Aorta (tissue), 5 donors: ENCODE measurements at regions not wholly inside any gene's neighbourhood (a gene's known extent, or its start where the extent isn't known, plus 50 kb on each side); places are given as distances from the start of the nearest gene placed in this dataset.

Experiments
- ATAC-seq: fragments of 200-7000 bp; cut with Tn5 transposase; one replicate; pipeline ENCODE4 v1.9.1; 2022; ENCODE audit warnings: moderate library complexity; ENCODE audit not compliant: low FRiP score
- DNase-seq, 2 donors: peaks; one replicate each; pipeline ENCODE4 v3.0.0-alpha.2; 2020
- H3K27ac ChIP-seq, 2 donors: one replicate each; pipeline ENCODE4 v1.5.1; 2013; ENCODE audit warnings: low read length in 2 of 2, mild to moderate bottlenecking in 2 of 2, moderate library complexity in 2 of 2, control low read depth in 1 of 2, inconsistent platforms in 1 of 2, low read depth in 1 of 2
- H3K27me3 ChIP-seq, 2 donors: one replicate each; pipeline ENCODE4 v1.6.1; 2013; ENCODE audit warnings: control low read depth in 1 of 2, low read length in 1 of 2, mild to moderate bottlenecking in 1 of 2, moderate library complexity in 1 of 2; ENCODE audit not compliant: insufficient read depth in 2 of 2, control insufficient read depth in 1 of 2
- H3K36me3 ChIP-seq, 2 donors: one replicate each; pipeline ENCODE4 v1.6.1; 2013; ENCODE audit warnings: control low read depth in 1 of 2, low read length in 1 of 2, mild to moderate bottlenecking in 1 of 2; ENCODE audit not compliant: insufficient read depth in 2 of 2, control insufficient read depth in 1 of 2
- H3K4me1 ChIP-seq, 2 donors: one replicate each; pipeline ENCODE4 v1.6.1; 2013; ENCODE audit warnings: low read length in 2 of 2, control low read depth in 1 of 2, mild to moderate bottlenecking in 1 of 2, moderate library complexity in 1 of 2; ENCODE audit not compliant: insufficient read depth in 2 of 2, control insufficient read depth in 1 of 2
- H3K4me3 ChIP-seq, 2 donors: one replicate each; pipeline ENCODE4 v1.5.1; 2013; ENCODE audit warnings: low read length in 2 of 2, control low read depth in 1 of 2, mild to moderate bottlenecking in 1 of 2
- H3K9me3 ChIP-seq: one replicate; pipeline ENCODE4 v1.6.1; 2013; ENCODE audit warnings: mild to moderate bottlenecking, low read length; ENCODE audit not compliant: control insufficient read depth
- WGBS, 2 donors: extraction: QIAGEN DNeasy Blood & Tissue Kit; methylation state at CpG; one replicate each; pipeline ENCODE4 v1.1.7; 2013; 5-methylcytosine and 5-hydroxymethylcytosine counted together
- intact Hi-C, 2 donors: fragments of 100-400 bp; cut with DNase I; formaldehyde crosslinking; loops; one replicate each; pipeline versions ENCODE4 v1.14.2 to v1.15.0; 2022
- donor health status: healthy with polysubstance abuse.
- donor health status: Bipolar disorder and iron deficiency.
- donor health status: DM: no; HTN: no; CAD: no.
- donor health status: DM: no; HTN: no; CAD: no.
- donor health status: DM: yes; HTN: yes; CAD: no.

GRCh38 chr1:98002288-98002687, 81.5 kb upstream of the DPYD start:
- ATAC-seq (no peak), DNase-seq (no peak)
- Histone ChIP-seq H3K4me3 (no peak overlapping the region), H3K27ac (no peak overlapping the region), H3K27me3 (no peaks in the 10 kb centered on the region), H3K9me3 (no peaks in the 10 kb centered on the region), H3K4me1 (no peaks in the 10 kb centered on the region), H3K36me3 (no peaks in the 10 kb centered on the region)
- intact Hi-C loops: no loop called here
- 47 to 54% methylated on average over 2 of the region's 2 CpGs for WGBS, 2 donors

DNA sequence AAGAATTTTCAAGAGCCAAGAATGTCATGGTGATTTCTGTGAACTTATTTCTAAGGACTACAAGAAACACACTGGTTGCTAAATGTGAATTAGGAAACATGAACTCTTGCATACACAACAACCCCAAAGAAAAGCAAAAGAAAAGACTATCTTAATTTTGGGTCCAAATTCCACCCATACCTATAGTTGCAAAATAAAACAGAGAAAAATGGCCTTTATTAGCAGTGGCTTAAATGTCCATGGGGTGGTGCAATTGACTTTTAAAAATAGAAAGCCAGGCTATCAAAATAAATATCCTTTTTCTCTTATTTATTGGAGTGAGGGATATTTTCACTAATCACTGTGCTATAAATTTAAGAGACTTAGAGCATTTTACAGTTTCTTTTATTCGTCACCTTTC, 80.9 kb upstream of the DPYD start:
- H3K4me3 ChIP-seq: no peak overlapping the region
- no peak for ATAC-seq
- H3K9me3 ChIP-seq: no peaks in the 10 kb centered on the region
- H3K4me1 ChIP-seq: no peaks in the 10 kb centered on the region
- no peak overlapping the region for H3K27ac ChIP-seq
- H3K36me3 ChIP-seq: no peaks in the 10 kb centered on the region
- no peaks in the 10 kb centered on the region for H3K27me3 ChIP-seq
- 72 to 81% methylated on average over 1 of the region's 1 CpG for WGBS, 2 donors
- no peak for DNase-seq
- intact Hi-C loops: no loop called here

DNA sequence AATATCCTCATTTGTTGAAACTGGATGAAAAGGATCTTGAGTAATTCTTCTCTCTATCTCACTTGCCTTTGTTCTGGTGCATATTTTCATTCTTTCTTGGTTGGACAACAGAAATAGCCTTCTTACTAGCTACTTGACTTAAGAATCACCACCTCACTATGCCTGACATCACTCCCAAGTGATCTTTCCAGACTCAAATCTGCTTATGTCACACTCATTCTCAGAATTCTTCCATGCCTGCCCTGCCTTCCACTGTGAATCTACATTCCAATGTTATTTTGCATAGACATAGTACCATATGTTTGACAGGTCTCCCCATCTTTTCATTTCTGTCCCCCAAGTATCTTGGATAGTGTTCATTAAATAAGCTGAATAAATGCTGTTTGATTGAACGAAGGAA, 78.5 kb upstream of the DPYD start:
- DNase-seq (no peak), ATAC-seq (no peak)
- WGBS, 2 donors: 68 to 79% methylated on average over 1 of the region's 1 CpG
- intact Hi-C loops: no loop called here
- Histone ChIP-seq H3K36me3 (no peaks in the 10 kb centered on the region), H3K9me3 (no peaks in the 10 kb centered on the region), H3K4me1 (no peaks in the 10 kb centered on the region), H3K27me3 (no peaks in the 10 kb centered on the region), H3K4me3 (no peak overlapping the region), H3K27ac (no peak overlapping the region)

DNA sequence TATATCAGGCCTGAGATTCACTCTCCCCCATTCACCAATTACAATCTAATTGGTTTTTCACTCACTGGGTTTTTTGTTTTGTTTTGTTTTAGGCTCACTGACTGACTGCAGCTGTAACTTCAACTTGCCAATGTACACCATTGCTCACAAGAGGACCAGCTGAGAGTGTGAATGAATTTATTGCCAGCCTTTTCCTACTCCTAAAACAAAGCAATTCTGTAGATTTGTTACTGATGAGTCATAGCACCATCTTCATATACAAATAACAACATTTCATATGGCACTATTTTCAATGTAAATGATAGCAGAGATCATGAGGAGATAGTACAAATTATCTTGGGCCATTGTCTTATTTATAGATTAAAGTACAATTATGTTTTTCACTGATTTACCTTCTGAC, 76.0 kb upstream of the DPYD start:
- no peaks in the 10 kb centered on the region for H3K4me1 ChIP-seq
- DNase-seq (no peak), ATAC-seq (no peak)
- no peak overlapping the region for H3K27ac ChIP-seq
- no peaks in the 10 kb centered on the region for H3K36me3 ChIP-seq
- no peaks in the 10 kb centered on the region for H3K9me3 ChIP-seq
- intact Hi-C loops: no loop called here
- no peak overlapping the region for H3K4me3 ChIP-seq
- H3K27me3 ChIP-seq: no peaks in the 10 kb centered on the region

GRCh38 chr1:97989094-97989680, 68.4 kb upstream of the DPYD start:
- Histone ChIP-seq H3K27me3 (no peaks in the 10 kb centered on the region), H3K36me3 (no peaks in the 10 kb centered on the region), H3K4me3 (no peak overlapping the region), H3K27ac (no peak overlapping the region), H3K4me1 (no peaks in the 10 kb centered on the region), H3K9me3 (no peaks in the 10 kb centered on the region)
- no peak for ATAC-seq
- DNase-seq: no peak
- WGBS, 2 donors: 75 to 82% methylated on average over 4 of the region's 4 CpGs
- intact Hi-C loops: no loop called here

DNA sequence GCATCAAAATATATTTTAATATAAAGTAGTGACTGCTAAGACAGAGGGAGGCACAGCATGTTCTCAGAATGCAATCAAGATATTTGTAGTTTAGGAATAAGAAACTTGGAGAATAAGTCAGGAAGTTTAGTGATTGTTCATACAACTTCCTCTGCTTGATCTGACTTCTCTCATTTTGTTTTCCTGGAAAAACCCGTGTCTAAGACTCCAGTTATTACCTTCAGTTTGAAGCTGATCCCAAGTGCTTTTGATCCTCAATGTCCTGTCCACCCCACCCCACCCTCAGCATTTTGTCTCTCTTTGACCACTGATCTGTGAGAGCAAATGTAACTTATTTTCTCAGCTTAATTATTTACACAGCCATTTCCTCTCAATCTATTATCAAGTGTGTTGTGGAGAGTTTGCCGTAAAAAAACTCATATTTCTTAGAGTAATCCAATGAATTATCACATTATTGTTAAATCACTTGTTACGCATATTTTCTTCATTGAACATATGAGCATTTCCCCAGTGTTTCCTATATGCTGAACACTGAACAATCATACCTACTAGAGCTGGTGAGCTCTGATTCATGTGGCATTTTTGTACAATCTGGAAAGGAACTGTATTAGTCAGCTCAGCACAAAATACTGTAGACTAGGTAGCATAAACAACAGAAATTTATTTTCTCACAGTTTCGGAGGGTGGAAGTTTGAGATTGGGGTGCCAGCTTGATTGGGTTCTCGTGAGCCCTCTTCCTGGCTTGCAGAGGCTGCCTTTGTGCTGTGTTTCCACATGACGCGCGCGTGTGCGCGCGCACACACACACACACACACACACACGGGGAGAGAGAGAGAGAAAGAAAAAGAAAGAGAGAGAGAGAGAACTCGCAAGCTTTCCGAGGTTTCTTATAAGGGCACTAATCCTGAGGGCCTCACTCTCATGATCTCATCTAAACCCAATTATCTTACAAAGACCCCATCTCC, 65.5 kb upstream of the DPYD start:
- WGBS, 2 donors: 78 to 87% methylated on average over 15 of the region's 15 CpGs
- H3K27me3 ChIP-seq: no peaks in the 10 kb centered on the region
- H3K27ac ChIP-seq: no peak overlapping the region
- no peak for DNase-seq
- H3K36me3 ChIP-seq: no peaks in the 10 kb centered on the region
- H3K9me3 ChIP-seq: no peaks in the 10 kb centered on the region
- no peaks in the 10 kb centered on the region for H3K4me1 ChIP-seq
- intact Hi-C loops: no loop called here
- no peak for ATAC-seq
- no peak overlapping the region for H3K4me3 ChIP-seq

- Histone ChIP-seq H3K27ac (no peak overlapping the region), H3K9me3 (no peaks in the 10 kb centered on the region), H3K4me3 (no peak overlapping the region), H3K4me1 (no peaks in the 10 kb centered on the region), H3K27me3 (no peaks in the 10 kb centered on the region), H3K36me3 (no peaks in the 10 kb centered on the region)
- DNase-seq (no peak), ATAC-seq (no peak)
- WGBS, 2 donors: 83 to 84% methylated on average over 2 of the region's 2 CpGs
- intact Hi-C loops: no loop called here
These were observed 62.3 kb upstream of the DPYD start for GRCh38 chr1:97983126-97983525.

GRCh38 chr1:97980530-97980929, 59.7 kb upstream of the DPYD start:
- no peak for ATAC-seq
- intact Hi-C loops: no loop called here
- no peak overlapping the region for H3K27ac ChIP-seq
- H3K36me3 ChIP-seq: no peaks in the 10 kb centered on the region
- WGBS, 2 donors: 80 to 85% methylated on average over 2 of the region's 2 CpGs
- H3K4me1 ChIP-seq: no peaks in the 10 kb centered on the region
- no peak overlapping the region for H3K4me3 ChIP-seq
- H3K9me3 ChIP-seq: no peaks in the 10 kb centered on the region
- H3K27me3 ChIP-seq: no peaks in the 10 kb centered on the region
- DNase-seq: no peak

- Histone ChIP-seq H3K4me1 (no peaks in the 10 kb centered on the region), H3K27ac (no peak overlapping the region), H3K36me3 (no peaks in the 10 kb centered on the region), H3K4me3 (no peak overlapping the region), H3K27me3 (no peaks in the 10 kb centered on the region), H3K9me3 (no peaks in the 10 kb centered on the region)
- DNase-seq (no peak), ATAC-seq (no peak)
- intact Hi-C loops: no loop called here
These were observed 56.0 kb upstream of the DPYD start for GRCh38 chr1:97976801-97977200.
